Gastroesophageal sphincter (tissue), 3 donors: ENCODE measurements at regions not wholly inside any gene's neighbourhood (a gene's known extent, or its start where the extent isn't known, plus 50 kb on each side); places are given as distances from the start of the nearest gene placed in this dataset.

ENCODE experiments used
- POLR2A ChIP-seq, 2 donors: fragments of 450-650 bp; IDR thresholded peaks; one replicate each; pipeline ENCODE4 v1.6.1; 2017; ENCODE audit warnings: antibody characterized with exemption in 2 of 2, mild to moderate bottlenecking in 2 of 2, moderate library complexity in 1 of 2
- POLR2AphosphoS5 ChIP-seq: sonication (generic); formaldehyde crosslinking; IDR thresholded peaks from one replicate; pipeline ENCODE4 v1.6.1; 2017; ENCODE audit warnings: antibody characterized with exemption
- TF ChIP-seq, protein P1 (sequence below), 4 experiments: fragments of 200-600 bp in 2 of 4; fragments of 450-650 bp in 2 of 4; sonication (generic) in 1 of 4; IDR thresholded peaks; one replicate each; pipeline ENCODE4 v1.5.1; 2017 to 2019; ENCODE audit warnings: antibody characterized with exemption in 4 of 4, mild to moderate bottlenecking in 2 of 4, moderate library complexity in 2 of 4

DNA sequence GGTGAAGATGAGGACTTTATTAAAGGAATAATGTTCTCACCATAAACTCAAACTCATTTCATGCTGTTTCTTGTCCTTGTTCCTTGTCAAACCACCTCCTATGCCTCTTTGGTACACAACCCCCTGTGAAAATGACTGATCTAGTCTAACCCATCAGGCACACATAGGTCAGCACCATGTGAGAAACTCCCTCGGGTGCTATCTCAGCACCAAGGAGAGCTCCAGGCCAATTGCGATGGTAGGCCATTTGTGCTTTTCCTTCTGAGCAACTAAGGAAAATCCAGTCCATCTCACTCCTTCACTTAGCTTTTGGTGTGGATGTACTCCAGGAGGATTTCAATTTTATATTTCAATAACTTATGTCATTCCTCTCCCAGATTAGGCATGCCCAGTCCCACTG lies 199.8 kb downstream of the ZNF608 start:
- TF ChIP-seq, protein P1, sequence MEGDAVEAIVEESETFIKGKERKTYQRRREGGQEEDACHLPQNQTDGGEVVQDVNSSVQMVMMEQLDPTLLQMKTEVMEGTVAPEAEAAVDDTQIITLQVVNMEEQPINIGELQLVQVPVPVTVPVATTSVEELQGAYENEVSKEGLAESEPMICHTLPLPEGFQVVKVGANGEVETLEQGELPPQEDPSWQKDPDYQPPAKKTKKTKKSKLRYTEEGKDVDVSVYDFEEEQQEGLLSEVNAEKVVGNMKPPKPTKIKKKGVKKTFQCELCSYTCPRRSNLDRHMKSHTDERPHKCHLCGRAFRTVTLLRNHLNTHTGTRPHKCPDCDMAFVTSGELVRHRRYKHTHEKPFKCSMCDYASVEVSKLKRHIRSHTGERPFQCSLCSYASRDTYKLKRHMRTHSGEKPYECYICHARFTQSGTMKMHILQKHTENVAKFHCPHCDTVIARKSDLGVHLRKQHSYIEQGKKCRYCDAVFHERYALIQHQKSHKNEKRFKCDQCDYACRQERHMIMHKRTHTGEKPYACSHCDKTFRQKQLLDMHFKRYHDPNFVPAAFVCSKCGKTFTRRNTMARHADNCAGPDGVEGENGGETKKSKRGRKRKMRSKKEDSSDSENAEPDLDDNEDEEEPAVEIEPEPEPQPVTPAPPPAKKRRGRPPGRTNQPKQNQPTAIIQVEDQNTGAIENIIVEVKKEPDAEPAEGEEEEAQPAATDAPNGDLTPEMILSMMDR (IDR thresholded peaks at IDR 0.05), result no peak
- no peak for TF ChIP-seq POLR2A (IDR thresholded peaks at IDR 0.05)
- no peak for TF ChIP-seq POLR2AphosphoS5
